ENCODE measurements at regions not wholly inside any gene's neighbourhood (a gene's known extent, or its start where the extent isn't known, plus 50 kb on each side); places are given as distances from the start of the nearest gene placed in this dataset.

DNA sequence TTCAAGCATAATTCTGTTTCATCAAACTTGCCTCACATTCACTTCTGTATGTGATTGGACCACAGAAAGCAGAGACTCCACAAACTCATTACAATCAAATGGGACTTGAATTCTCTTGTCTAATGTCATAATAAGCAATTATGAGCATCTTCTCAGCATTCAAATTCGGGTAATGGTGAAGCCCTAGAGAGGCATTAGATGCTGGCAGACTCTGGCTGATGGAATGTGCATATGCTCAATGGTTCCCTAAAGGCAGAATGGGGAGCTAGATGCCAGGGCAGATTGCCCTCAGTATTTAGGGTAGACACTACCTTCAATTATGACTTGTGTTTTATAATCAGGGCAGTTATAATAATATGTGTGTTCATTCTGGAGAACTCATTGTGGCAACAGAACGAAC lies 127.9 kb downstream of the HDGFL1 start:
- H3K27me3 ChIP-seq (ENCODE audit: insufficient read depth, low read length): no peaks in the 10 kb centered on the region

DNA sequence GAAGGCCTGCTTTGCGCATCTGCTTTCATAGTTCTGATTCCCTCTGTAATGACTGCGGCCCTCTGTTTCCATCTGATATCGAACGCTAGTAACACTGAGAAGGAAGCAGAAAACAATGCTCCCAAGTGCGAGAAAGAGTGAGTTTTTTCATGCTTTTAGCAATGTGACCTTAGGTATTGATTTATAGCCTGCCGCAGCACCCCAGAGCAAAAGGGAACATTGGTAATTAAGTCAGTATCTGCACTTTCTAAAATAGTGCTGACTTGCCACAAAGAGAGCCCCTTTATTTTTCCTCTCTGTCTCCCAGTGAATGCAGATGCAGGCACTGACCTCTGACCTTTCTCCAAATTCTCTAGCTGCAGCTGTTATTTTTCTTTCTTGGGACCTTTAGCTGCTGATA lies 129.8 kb downstream of the HDGFL1 start:
- H3K4me1 ChIP-seq (ENCODE audit: insufficient read depth, low read length): no peaks in the 10 kb centered on the region
- DNase-seq (ENCODE audit: insufficient read length, low spot score, missing footprints): no peak
- no peak overlapping the region for H3K27ac ChIP-seq (ENCODE audit: low read depth, low read length)
- no peaks in the 10 kb centered on the region for H3K36me3 ChIP-seq (ENCODE audit: insufficient read depth, low read length)
- H3K79me2 ChIP-seq (ENCODE audit: insufficient read depth, low read length): no peaks in the 10 kb centered on the region
- H4K20me1 ChIP-seq (ENCODE audit: insufficient read depth, low read length): no peaks in the 10 kb centered on the region
- H3K9me3 ChIP-seq (ENCODE audit: low read depth, low read length): no peaks in the 10 kb centered on the region
- H3K4me3 ChIP-seq (ENCODE audit: insufficient read depth, low read length): no peak overlapping the region
- no peak overlapping the region for H2AFZ ChIP-seq (ENCODE audit: low read length)
- TF ChIP-seq, protein P1, sequence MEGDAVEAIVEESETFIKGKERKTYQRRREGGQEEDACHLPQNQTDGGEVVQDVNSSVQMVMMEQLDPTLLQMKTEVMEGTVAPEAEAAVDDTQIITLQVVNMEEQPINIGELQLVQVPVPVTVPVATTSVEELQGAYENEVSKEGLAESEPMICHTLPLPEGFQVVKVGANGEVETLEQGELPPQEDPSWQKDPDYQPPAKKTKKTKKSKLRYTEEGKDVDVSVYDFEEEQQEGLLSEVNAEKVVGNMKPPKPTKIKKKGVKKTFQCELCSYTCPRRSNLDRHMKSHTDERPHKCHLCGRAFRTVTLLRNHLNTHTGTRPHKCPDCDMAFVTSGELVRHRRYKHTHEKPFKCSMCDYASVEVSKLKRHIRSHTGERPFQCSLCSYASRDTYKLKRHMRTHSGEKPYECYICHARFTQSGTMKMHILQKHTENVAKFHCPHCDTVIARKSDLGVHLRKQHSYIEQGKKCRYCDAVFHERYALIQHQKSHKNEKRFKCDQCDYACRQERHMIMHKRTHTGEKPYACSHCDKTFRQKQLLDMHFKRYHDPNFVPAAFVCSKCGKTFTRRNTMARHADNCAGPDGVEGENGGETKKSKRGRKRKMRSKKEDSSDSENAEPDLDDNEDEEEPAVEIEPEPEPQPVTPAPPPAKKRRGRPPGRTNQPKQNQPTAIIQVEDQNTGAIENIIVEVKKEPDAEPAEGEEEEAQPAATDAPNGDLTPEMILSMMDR (IDR thresholded peaks at IDR 0.05; ENCODE audit: extremely low read depth, low read depth, low read length): no peak
- no peak overlapping the region for H3K4me2 ChIP-seq (ENCODE audit: insufficient read depth, low read length)
- no peaks in the 10 kb centered on the region for H3K27me3 ChIP-seq (ENCODE audit: insufficient read depth, low read length)

More for the DNA sequence above, 127.9 kb downstream of the HDGFL1 start:
- DNase-seq (ENCODE audit: insufficient read length, low spot score, missing footprints): no peak
- H3K4me1 ChIP-seq (ENCODE audit: insufficient read depth, low read length): no peaks in the 10 kb centered on the region
- no peak overlapping the region for H2AFZ ChIP-seq (ENCODE audit: low read length)
- no peak overlapping the region for H3K4me3 ChIP-seq (ENCODE audit: insufficient read depth, low read length)
- H3K27ac ChIP-seq (ENCODE audit: low read depth, low read length): no peak overlapping the region
- H3K4me2 ChIP-seq (ENCODE audit: insufficient read depth, low read length): no peak overlapping the region
- H3K79me2 ChIP-seq (ENCODE audit: insufficient read depth, low read length): no peaks in the 10 kb centered on the region
- H3K36me3 ChIP-seq (ENCODE audit: insufficient read depth, low read length): no peaks in the 10 kb centered on the region
- no peaks in the 10 kb centered on the region for H3K9me3 ChIP-seq (ENCODE audit: low read depth, low read length)
- TF ChIP-seq, protein P1 (IDR thresholded peaks at IDR 0.05; ENCODE audit: extremely low read depth, low read depth, low read length): no peak
- H4K20me1 ChIP-seq (ENCODE audit: insufficient read depth, low read length): no peaks in the 10 kb centered on the region

DNA sequence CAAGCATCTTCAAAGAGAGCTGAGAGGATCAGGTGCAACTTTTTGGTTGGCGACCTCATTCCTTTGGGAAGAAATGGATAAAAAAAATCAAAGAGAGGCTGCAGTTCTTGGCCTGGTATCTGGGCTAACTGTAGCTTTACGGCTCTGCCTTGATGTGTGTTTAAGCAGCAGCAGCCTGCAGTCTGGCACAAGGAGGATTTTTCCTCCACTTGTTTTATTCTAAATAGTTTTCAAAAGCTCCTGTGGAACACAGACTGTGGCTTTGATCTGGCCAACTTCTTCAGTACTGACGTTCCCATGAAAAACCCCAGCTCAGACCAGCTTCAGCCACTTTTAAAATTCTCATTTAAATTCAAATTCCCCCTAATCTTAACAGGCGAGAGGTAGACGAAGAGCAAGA lies 137.3 kb downstream of the HDGFL1 start:
- H3K27ac ChIP-seq (ENCODE audit: low read depth, low read length): no peak overlapping the region
- no peaks in the 10 kb centered on the region for H3K36me3 ChIP-seq (ENCODE audit: insufficient read depth, low read length)
- no peak overlapping the region for H3K4me2 ChIP-seq (ENCODE audit: insufficient read depth, low read length)
- no peaks in the 10 kb centered on the region for H3K4me1 ChIP-seq (ENCODE audit: insufficient read depth, low read length)
- H4K20me1 ChIP-seq (ENCODE audit: insufficient read depth, low read length): no peaks in the 10 kb centered on the region
- no peak overlapping the region for H2AFZ ChIP-seq (ENCODE audit: low read length)
- no peaks in the 10 kb centered on the region for H3K9me3 ChIP-seq (ENCODE audit: low read depth, low read length)
- H3K27me3 ChIP-seq (ENCODE audit: insufficient read depth, low read length): no peaks in the 10 kb centered on the region
- TF ChIP-seq, protein P1 (IDR thresholded peaks at IDR 0.05; ENCODE audit: extremely low read depth, low read depth, low read length): no peak
- H3K4me3 ChIP-seq (ENCODE audit: insufficient read depth, low read length): no peak overlapping the region
- no peak for DNase-seq (ENCODE audit: insufficient read length, low spot score, missing footprints)
- no peaks in the 10 kb centered on the region for H3K79me2 ChIP-seq (ENCODE audit: insufficient read depth, low read length)

DNA sequence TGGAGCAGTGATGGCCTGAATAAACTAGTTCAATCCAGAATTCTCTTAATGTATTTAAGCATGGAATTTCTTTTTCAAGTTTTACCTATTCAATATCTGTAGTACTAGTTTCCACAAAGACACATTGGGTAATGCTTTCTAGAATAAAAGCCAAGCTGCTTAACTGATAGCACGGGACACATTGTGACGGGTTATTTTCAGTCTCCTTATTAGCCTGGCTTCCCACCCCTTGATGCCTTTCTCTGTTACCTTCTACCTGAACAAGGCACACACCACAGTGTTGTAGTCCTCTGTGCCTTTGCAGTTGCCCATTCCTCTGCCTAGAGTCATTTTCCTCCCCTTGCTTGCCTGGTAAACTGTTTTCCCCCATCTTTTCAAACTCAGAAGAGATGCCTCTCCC lies 139.1 kb downstream of the HDGFL1 start:
- Histone ChIP-seq H4K20me1 (ENCODE audit: insufficient read depth, low read length) (no peaks in the 10 kb centered on the region), H3K4me1 (ENCODE audit: insufficient read depth, low read length) (no peaks in the 10 kb centered on the region), H3K27me3 (ENCODE audit: insufficient read depth, low read length) (no peaks in the 10 kb centered on the region), H3K27ac (ENCODE audit: low read depth, low read length) (no peak overlapping the region), H3K79me2 (ENCODE audit: insufficient read depth, low read length) (no peaks in the 10 kb centered on the region), H3K36me3 (ENCODE audit: insufficient read depth, low read length) (no peaks in the 10 kb centered on the region), H3K4me3 (ENCODE audit: insufficient read depth, low read length) (no peak overlapping the region), H2AFZ (ENCODE audit: low read length) (no peak overlapping the region), H3K9me3 (ENCODE audit: low read depth, low read length) (no peaks in the 10 kb centered on the region), H3K4me2 (ENCODE audit: insufficient read depth, low read length) (no peak overlapping the region)
- TF ChIP-seq, protein P1 (IDR thresholded peaks at IDR 0.05; ENCODE audit: extremely low read depth, low read depth, low read length): no peak
- no peak for DNase-seq (ENCODE audit: insufficient read length, low spot score, missing footprints)

Data from osteoblast (primary cell).